H1 (cell line): ENCODE measurements at regions not wholly inside any gene's neighbourhood (a gene's known extent, or its start where the extent isn't known, plus 50 kb on each side); places are given as distances from the start of the nearest gene placed in this dataset.

Experiments
- ATF2 ChIP-seq: IDR thresholded peaks from 2 replicates; pipeline ENCODE4 v1.6.1; 2012; ENCODE audit warnings: low read length, inconsistent platforms
- CEBPB ChIP-seq: IDR thresholded peaks from 2 replicates; pipeline ENCODE4 v1.6.1; 2012; ENCODE audit warnings: low read depth, low read length
- GABPA ChIP-seq: IDR thresholded peaks from 2 replicates; pipeline ENCODE4 v1.6.1; 2011; ENCODE audit warnings: mild to moderate bottlenecking, low read length, moderate library complexity, borderline replicate concordance; ENCODE audit not compliant: insufficient read depth
- PHF8 ChIP-seq: fragments of 200-600 bp; sonication (generic); conservative IDR thresholded peaks from 2 replicates; pipeline ENCODE4 v1.7.1; 2012; ENCODE audit warnings: low read depth, mild to moderate bottlenecking, inconsistent platforms, low read length, moderate library complexity
- SP4 ChIP-seq: IDR thresholded peaks from 2 replicates; pipeline ENCODE4 v1.6.1; 2012; ENCODE audit warnings: low read length, inconsistent platforms
- TAF1 ChIP-seq: IDR thresholded peaks from 2 replicates; pipeline ENCODE4 v1.6.1; 2011; ENCODE audit warnings: mild to moderate bottlenecking, low read depth, low read length
- TF ChIP-seq, protein P1 (sequence below): IDR thresholded peaks from 2 replicates; pipeline ENCODE4 v1.6.1; 2012; ENCODE audit warnings: inconsistent platforms

GRCh38 chr6:15023448-15023847 is 222.4 kb upstream of the JARID2 start (continued):
- TF ChIP-seq ATF2 (no peak), TAF1 (no peak), GABPA (no peak), PHF8 (no peak), SP4 (no peak), CEBPB (no peak)
- TF ChIP-seq, protein P1, sequence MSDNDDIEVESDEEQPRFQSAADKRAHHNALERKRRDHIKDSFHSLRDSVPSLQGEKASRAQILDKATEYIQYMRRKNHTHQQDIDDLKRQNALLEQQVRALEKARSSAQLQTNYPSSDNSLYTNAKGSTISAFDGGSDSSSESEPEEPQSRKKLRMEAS: no peak
